Endothelial cell of umbilical vein (primary cell): ENCODE measurements at regions not wholly inside any gene's neighbourhood (a gene's known extent, or its start where the extent isn't known, plus 50 kb on each side); places are given as distances from the start of the nearest gene placed in this dataset.

Source experiments
- BruUV-seq: library from RNA; stranded (reverse); fragments of 400-500 nt; replicated peaks from 2 replicates; lab custom pipeline; 2021; lab: Mats Ljungman, UMichigan
- CTCF ChIA-PET: fragments of 300-600, 350-600 bp; sonication (Branson Sonifier 250); formaldehyde crosslinking; loops from one replicate; lab custom pipeline; 2021; ENCODE audit warnings: antibody characterized with exemption, inconsistent platforms; lab: Charles Lee
- POLR2A ChIA-PET: fragments of 300-600, 350-600 bp; sonication (Branson Sonifier 250); formaldehyde crosslinking; loops from one replicate; lab custom pipeline; 2021; ENCODE audit warnings: antibody characterized with exemption, inconsistent platforms; lab: Charles Lee
- DNase-seq: peaks from one replicate; pipeline ENCODE4 v3.0.0-alpha.2; 2011; ENCODE audit warnings: low read depth, low spot score
- FAIRE-seq: peaks from 2 replicates; lab custom pipeline; 2011; peaks lifted over from hg19 to GRCh38; lab: Jason Lieb, UNC
- H2AFZ ChIP-seq: 2 replicates; pipeline ENCODE4 v1.6.0; 2012; ENCODE audit warnings: low read depth, low read length, control low read depth, inconsistent platforms
- H3K27ac ChIP-seq: 2 replicates; pipeline ENCODE4 v1.5.1; 2011; ENCODE audit warnings: low read depth, mild to moderate bottlenecking, control low read depth, low read length, moderate library complexity; ENCODE audit not compliant: insufficient read depth
- H3K27me3 ChIP-seq, 2 experiments: 2 replicates each; pipeline versions ENCODE4 v1.6.0 to v1.6.1; 2011; ENCODE audit warnings: low read length in 2 of 2, mixed read lengths in 1 of 2; ENCODE audit not compliant: control insufficient read depth in 2 of 2, insufficient read depth in 2 of 2
- H3K36me3 ChIP-seq, 2 experiments: 2 replicates in 1 of 2; 3 replicates in 1 of 2; pipeline ENCODE4 v1.5.1; 2011; ENCODE audit warnings: low read length in 2 of 2, mild to moderate bottlenecking in 1 of 2, moderate library complexity in 1 of 2; ENCODE audit not compliant: control insufficient read depth in 2 of 2, insufficient read depth in 2 of 2; ENCODE audit errors: extremely low read depth in 1 of 2
- H3K4me1 ChIP-seq: 3 replicates; pipeline ENCODE4 v1.5.1; 2011; ENCODE audit warnings: mild to moderate bottlenecking, low read length; ENCODE audit not compliant: control insufficient read depth, insufficient read depth; ENCODE audit errors: extremely low read depth
- H3K4me2 ChIP-seq: 2 replicates; pipeline ENCODE4 v1.6.1; 2011; ENCODE audit warnings: low read length, control low read depth, mixed read lengths; ENCODE audit not compliant: insufficient read depth
- H3K4me3 ChIP-seq, 3 experiments: fragments of 200-600 bp in 1 of 3; sonication (generic), shearing (Covaris generic) in 1 of 3; replicated peaks in 1 of 3; 2 replicates each; pipeline ENCODE4 v1.5.1; 2011 to 2016; ENCODE audit warnings: control low read depth in 3 of 3, low read length in 3 of 3, mild to moderate bottlenecking in 2 of 3, inconsistent platforms in 1 of 3, low read depth in 1 of 3, moderate library complexity in 1 of 3; ENCODE audit not compliant: insufficient read depth in 1 of 3
- H3K79me2 ChIP-seq: 2 replicates; pipeline ENCODE4 v1.6.0; 2012; ENCODE audit warnings: low read length, inconsistent platforms; ENCODE audit not compliant: control insufficient read depth, insufficient read depth
- H3K9ac ChIP-seq: replicated peaks from 2 replicates; pipeline ENCODE3; 2011; ENCODE audit warnings: low read length, control low read depth; ENCODE audit not compliant: insufficient read depth; ENCODE audit errors: extremely low read depth
- H3K9me1 ChIP-seq: replicated peaks from 3 replicates; pipeline ENCODE4 v1.6.0; 2011; ENCODE audit warnings: mild to moderate bottlenecking, low read length; ENCODE audit not compliant: control insufficient read depth, insufficient read depth; ENCODE audit errors: extremely low read depth
- H3K9me3 ChIP-seq: replicated peaks from 2 replicates; pipeline ENCODE4 v1.5.1; 2012; ENCODE audit warnings: low read length, inconsistent platforms; ENCODE audit not compliant: control insufficient read depth, insufficient read depth
- H4K20me1 ChIP-seq: replicated peaks from 2 replicates; pipeline ENCODE3; 2011; ENCODE audit warnings: mild to moderate bottlenecking, low read length; ENCODE audit not compliant: control insufficient read depth, insufficient read depth; ENCODE audit errors: extremely low read depth
- EZH2 ChIP-seq: IDR thresholded peaks from 2 replicates; pipeline ENCODE4 v1.6.1; 2012; ENCODE audit warnings: borderline replicate concordance, low read depth, mild to moderate bottlenecking, moderate library complexity, low read length, inconsistent platforms; ENCODE audit not compliant: severe bottlenecking
- FOS ChIP-seq: IDR thresholded peaks from 2 replicates; pipeline ENCODE4 v1.6.1; 2011; ENCODE audit warnings: mild to moderate bottlenecking, low read length, moderate library complexity, borderline replicate concordance; ENCODE audit not compliant: insufficient read depth
- GATA2 ChIP-seq: IDR thresholded peaks from 2 replicates; pipeline ENCODE4 v1.7.0; 2011; ENCODE audit warnings: low read depth, mild to moderate bottlenecking, moderate library complexity, mixed read lengths, low read length; ENCODE audit not compliant: insufficient read length, insufficient read depth
- JUN ChIP-seq: IDR thresholded peaks from 2 replicates; pipeline ENCODE4 v1.6.1; 2011; ENCODE audit warnings: borderline replicate concordance, low read depth; ENCODE audit not compliant: insufficient read length, insufficient read depth
- MAX ChIP-seq: IDR thresholded peaks from 2 replicates; pipeline ENCODE4 v1.6.1; 2011; ENCODE audit not compliant: insufficient read depth, insufficient read length
- MYC ChIP-seq: IDR thresholded peaks from one replicate; pipeline ENCODE4 v1.6.1; 2011; ENCODE audit warnings: mild to moderate bottlenecking, low read depth, low read length
- POLR2A ChIP-seq: IDR thresholded peaks from 2 replicates; pipeline ENCODE4 v1.6.1; 2012; ENCODE audit warnings: low read depth, mild to moderate bottlenecking, control low read depth, low read length
- POLR2AphosphoS5 ChIP-seq: IDR thresholded peaks from 2 replicates; pipeline ENCODE4 v1.6.1; 2012; ENCODE audit warnings: low read depth, mild to moderate bottlenecking, control low read depth, low read length, moderate library complexity; ENCODE audit not compliant: insufficient read depth
- dilution Hi-C: fragments of 300-500 bp; cut with MboI; formaldehyde crosslinking; loops from one replicate; pipeline ENCODE4 v1.15.0; 2019; ENCODE audit warnings: low sequenced_read_pairs; ENCODE audit not compliant: extremely low pct_ligation_motif_present
- intact Hi-C: fragments of 100-400 bp; cut with micrococcal nuclease; formaldehyde crosslinking; loops from one replicate; pipeline ENCODE4 v1.10.0; 2022
- TF ChIP-seq, protein P1 (sequence below), 2 donors: IDR thresholded peaks; 1 replicate in 1 of 2; 2 replicates in 1 of 2; pipeline ENCODE4 v1.5.1; 2011; ENCODE audit warnings: low read length in 2 of 2, mild to moderate bottlenecking in 2 of 2, moderate library complexity in 2 of 2, control low read depth in 1 of 2, inconsistent platforms in 1 of 2, low read depth in 1 of 2; ENCODE audit not compliant: insufficient read depth in 1 of 2; ENCODE audit errors: extremely low read depth in 1 of 2

GRCh38 chr12:84694116-84694515 lies 218.5 kb downstream of the SLC6A15 start:
- H3K4me3 ChIP-seq, result no peak overlapping the region
- DNase-seq, result no peak
- dilution Hi-C loops, result no loop called here
- H4K20me1 ChIP-seq, result no peaks in the 10 kb centered on the region
- H3K4me2 ChIP-seq, result no peak overlapping the region
- H3K9ac ChIP-seq, result no peak overlapping the region
- H2AFZ ChIP-seq, result no peak overlapping the region
- no peaks in the 10 kb centered on the region for H3K4me1 ChIP-seq
- BruUV-seq, result no TSS peak
- intact Hi-C loops, result no loop called here
- H3K9me3 ChIP-seq, result no peaks in the 10 kb centered on the region
- POLR2A ChIA-PET, result no interaction called here
- no peaks in the 10 kb centered on the region for H3K79me2 ChIP-seq
- no peaks in the 10 kb centered on the region for H3K27me3 ChIP-seq
- TF ChIP-seq EZH2 (no peak), MAX (no peak), JUN (no peak), FOS (no peak), GATA2 (no peak), POLR2AphosphoS5 (no peak), POLR2A (no peak), MYC (no peak)
- TF ChIP-seq, protein P1, sequence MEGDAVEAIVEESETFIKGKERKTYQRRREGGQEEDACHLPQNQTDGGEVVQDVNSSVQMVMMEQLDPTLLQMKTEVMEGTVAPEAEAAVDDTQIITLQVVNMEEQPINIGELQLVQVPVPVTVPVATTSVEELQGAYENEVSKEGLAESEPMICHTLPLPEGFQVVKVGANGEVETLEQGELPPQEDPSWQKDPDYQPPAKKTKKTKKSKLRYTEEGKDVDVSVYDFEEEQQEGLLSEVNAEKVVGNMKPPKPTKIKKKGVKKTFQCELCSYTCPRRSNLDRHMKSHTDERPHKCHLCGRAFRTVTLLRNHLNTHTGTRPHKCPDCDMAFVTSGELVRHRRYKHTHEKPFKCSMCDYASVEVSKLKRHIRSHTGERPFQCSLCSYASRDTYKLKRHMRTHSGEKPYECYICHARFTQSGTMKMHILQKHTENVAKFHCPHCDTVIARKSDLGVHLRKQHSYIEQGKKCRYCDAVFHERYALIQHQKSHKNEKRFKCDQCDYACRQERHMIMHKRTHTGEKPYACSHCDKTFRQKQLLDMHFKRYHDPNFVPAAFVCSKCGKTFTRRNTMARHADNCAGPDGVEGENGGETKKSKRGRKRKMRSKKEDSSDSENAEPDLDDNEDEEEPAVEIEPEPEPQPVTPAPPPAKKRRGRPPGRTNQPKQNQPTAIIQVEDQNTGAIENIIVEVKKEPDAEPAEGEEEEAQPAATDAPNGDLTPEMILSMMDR (IDR thresholded peaks at IDR 0.05; ENCODE audit: extremely low read depth in 1 of 2, insufficient read depth in 1 of 2, low read depth in 1 of 2, low read length in 2 of 2), result no peak
- no peaks in the 10 kb centered on the region for H3K9me1 ChIP-seq
- FAIRE-seq, result no peak
- no peak overlapping the region for H3K27ac ChIP-seq
- no peaks in the 10 kb centered on the region for H3K36me3 ChIP-seq
- CTCF ChIA-PET, result no interaction called here
